ENCODE measurements at regions not wholly inside any gene's neighbourhood (a gene's known extent, or its start where the extent isn't known, plus 50 kb on each side); places are given as distances from the start of the nearest gene placed in this dataset.

DNA sequence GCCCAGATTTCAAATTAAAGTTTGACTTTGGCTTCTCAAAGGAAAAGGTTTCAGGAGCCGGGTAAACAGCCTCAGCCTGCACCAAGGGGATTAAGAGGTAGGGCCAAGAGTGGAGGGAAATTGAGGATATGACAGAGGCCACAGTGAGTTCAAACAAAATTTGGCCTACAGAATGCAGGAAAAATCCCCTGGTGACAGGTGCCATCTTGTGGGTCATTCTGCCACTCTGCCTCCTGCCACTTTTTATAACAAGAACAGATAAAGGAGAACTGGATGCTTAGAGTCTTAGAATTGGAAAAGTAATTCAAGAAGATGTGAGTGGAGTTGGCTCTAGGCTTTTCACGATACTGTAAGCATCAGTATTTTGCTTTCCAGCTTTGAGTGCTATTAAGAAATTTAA, 253.2 kb downstream of the NR2F2 start:
- intact Hi-C loops (cut with DNase I; ENCODE audit: low total_unique reads) = no loop called here
- H3K4me1 ChIP-seq = peaks cover 0 to 6% (median 0%) of the 10 kb centered on the region in 4 donors
- H3K36me3 ChIP-seq = no peaks in the 10 kb centered on the region
- no peak for DNase-seq
- no peak overlapping the region for H3K4me3 ChIP-seq
- H3K27ac ChIP-seq = no peak overlapping the region
- no peaks in the 10 kb centered on the region for H3K27me3 ChIP-seq
- H3K9me3 ChIP-seq = no peaks in the 10 kb centered on the region
- TF ChIP-seq, protein P1, sequence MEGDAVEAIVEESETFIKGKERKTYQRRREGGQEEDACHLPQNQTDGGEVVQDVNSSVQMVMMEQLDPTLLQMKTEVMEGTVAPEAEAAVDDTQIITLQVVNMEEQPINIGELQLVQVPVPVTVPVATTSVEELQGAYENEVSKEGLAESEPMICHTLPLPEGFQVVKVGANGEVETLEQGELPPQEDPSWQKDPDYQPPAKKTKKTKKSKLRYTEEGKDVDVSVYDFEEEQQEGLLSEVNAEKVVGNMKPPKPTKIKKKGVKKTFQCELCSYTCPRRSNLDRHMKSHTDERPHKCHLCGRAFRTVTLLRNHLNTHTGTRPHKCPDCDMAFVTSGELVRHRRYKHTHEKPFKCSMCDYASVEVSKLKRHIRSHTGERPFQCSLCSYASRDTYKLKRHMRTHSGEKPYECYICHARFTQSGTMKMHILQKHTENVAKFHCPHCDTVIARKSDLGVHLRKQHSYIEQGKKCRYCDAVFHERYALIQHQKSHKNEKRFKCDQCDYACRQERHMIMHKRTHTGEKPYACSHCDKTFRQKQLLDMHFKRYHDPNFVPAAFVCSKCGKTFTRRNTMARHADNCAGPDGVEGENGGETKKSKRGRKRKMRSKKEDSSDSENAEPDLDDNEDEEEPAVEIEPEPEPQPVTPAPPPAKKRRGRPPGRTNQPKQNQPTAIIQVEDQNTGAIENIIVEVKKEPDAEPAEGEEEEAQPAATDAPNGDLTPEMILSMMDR (IDR thresholded peaks at IDR 0.05) = no peak

GRCh38 chr15:96585484-96586386, 255.2 kb downstream of the NR2F2 start:
- no peak overlapping the region for H3K27ac ChIP-seq
- no peak for DNase-seq
- peaks cover 0 to 6% (median 0%) of the 10 kb centered on the region in 4 donors for H3K4me1 ChIP-seq
- no peaks in the 10 kb centered on the region for H3K9me3 ChIP-seq
- H3K27me3 ChIP-seq = no peaks in the 10 kb centered on the region
- TF ChIP-seq, protein P1 (IDR thresholded peaks at IDR 0.05) = peak in 1 of 2 experiments; percentile 18
- no peak overlapping the region for H3K4me3 ChIP-seq
- intact Hi-C loops (cut with DNase I; ENCODE audit: low total_unique reads) = no loop called here
- no peaks in the 10 kb centered on the region for H3K36me3 ChIP-seq

GRCh38 chr15:96586901-96587300, 256.4 kb downstream of the NR2F2 start:
- Histone ChIP-seq H3K36me3 (no peaks in the 10 kb centered on the region), H3K27me3 (peaks cover 0 to 4% of the 10 kb centered on the region in 2 donors), H3K4me1 (peaks cover 0 to 6% (median 0%) of the 10 kb centered on the region in 4 donors), H3K4me3 (no peak overlapping the region), H3K9me3 (no peaks in the 10 kb centered on the region), H3K27ac (no peak overlapping the region)
- TF ChIP-seq, protein P1 (IDR thresholded peaks at IDR 0.05) = no peak
- intact Hi-C loops (cut with DNase I; ENCODE audit: low total_unique reads) = no loop called here
- no peak for DNase-seq

DNA sequence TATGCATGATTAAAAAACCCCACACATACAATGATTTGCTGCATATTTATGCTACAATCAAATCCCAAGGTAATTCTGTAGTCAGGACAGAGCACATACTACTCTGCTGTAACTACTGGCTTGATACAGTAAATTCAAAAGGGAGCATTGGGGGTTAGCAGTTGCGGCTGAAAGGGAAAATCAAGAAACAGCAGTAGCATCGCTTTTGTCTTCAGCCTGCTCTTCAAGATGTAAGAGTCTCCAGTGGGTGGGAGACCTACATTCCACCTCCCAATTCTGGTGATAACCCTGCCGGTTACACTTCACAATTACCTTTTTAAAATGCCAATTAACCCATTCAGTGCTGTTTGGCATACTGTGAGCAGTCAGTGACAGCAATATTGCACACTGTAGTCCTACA, 259.4 kb downstream of the NR2F2 start:
- no peaks in the 10 kb centered on the region for H3K9me3 ChIP-seq
- intact Hi-C loops (cut with DNase I; ENCODE audit: low total_unique reads) = no loop called here
- H3K36me3 ChIP-seq = no peaks in the 10 kb centered on the region
- no peak overlapping the region for H3K4me3 ChIP-seq
- TF ChIP-seq, protein P1 (IDR thresholded peaks at IDR 0.05) = no peak
- H3K27ac ChIP-seq = no peak overlapping the region
- no peak for DNase-seq
- H3K4me1 ChIP-seq = peaks cover 0 to 6% (median 0%) of the 10 kb centered on the region in 4 donors
- peaks cover 0 to 8% of the 10 kb centered on the region in 2 donors for H3K27me3 ChIP-seq

DNA sequence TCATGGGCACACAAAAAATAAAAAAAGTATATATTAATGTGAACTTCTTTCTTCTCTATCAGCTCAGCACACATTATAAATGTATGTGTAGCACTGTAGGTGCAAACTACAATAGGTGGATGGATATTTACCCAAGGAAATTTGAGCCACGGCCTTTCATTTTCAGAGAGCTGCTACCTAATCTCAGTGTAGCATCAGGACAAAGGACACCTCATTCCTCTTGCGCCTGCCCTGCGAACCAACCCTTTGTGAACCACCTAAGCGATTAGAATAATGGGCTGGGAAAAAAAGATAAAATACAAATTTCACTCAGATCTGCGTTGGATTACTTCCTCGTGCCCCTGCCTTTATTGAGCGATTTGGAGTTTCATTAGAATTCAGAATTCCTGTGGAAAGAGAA, 263.2 kb downstream of the NR2F2 start:
- no peak overlapping the region for H3K4me3 ChIP-seq
- TF ChIP-seq, protein P1 (IDR thresholded peaks at IDR 0.05) = no peak

More for the DNA sequence above, 263.2 kb downstream of the NR2F2 start:
- DNase-seq = no peak
- H3K27me3 ChIP-seq = peaks cover 0 to 8% of the 10 kb centered on the region in 2 donors
- H3K27ac ChIP-seq = no peak overlapping the region
- H3K4me1 ChIP-seq = no peaks in the 10 kb centered on the region
- H3K36me3 ChIP-seq = no peaks in the 10 kb centered on the region
- intact Hi-C loops (cut with DNase I; ENCODE audit: low total_unique reads) = no loop called here
- no peaks in the 10 kb centered on the region for H3K9me3 ChIP-seq

All from tibial artery (tissue), 4 donors.